Adrenal gland (tissue), 9 donors: ENCODE measurements at regions not wholly inside any gene's neighbourhood (a gene's known extent, or its start where the extent isn't known, plus 50 kb on each side); places are given as distances from the start of the nearest gene placed in this dataset.

Experiments used
- DNase-seq, 7 donors: peaks; one replicate each; pipeline ENCODE4 v3.0.0-alpha.2; 2019 to 2020
- H3K27ac ChIP-seq, 5 donors: fragments of 200-600 bp; sonication (generic) in 4 of 5; 1 replicate in 3 of 5; 2 replicates in 2 of 5; pipeline versions ENCODE4 v1.5.1 to v1.8.0; 2016 to 2020; ENCODE audit warnings: mild to moderate bottlenecking in 1 of 5
- H3K27me3 ChIP-seq: fragments of 200-600 bp; 2 replicates; pipeline ENCODE4 v1.8.0; 2021
- H3K36me3 ChIP-seq, 2 donors: fragments of 200-600 bp; replicated peaks in 1 of 2; 1 replicate in 1 of 2; 2 replicates in 1 of 2; pipeline versions ENCODE4 v1.5.1 to v1.8.0; 2018 to 2022
- H3K4me1 ChIP-seq, 2 donors: fragments of 200-600 bp; replicated peaks in 1 of 2; 1 replicate in 1 of 2; 2 replicates in 1 of 2; pipeline versions ENCODE4 v1.5.1 to v1.8.0; 2018 to 2021
- H3K4me3 ChIP-seq, 4 donors: fragments of 200-600 bp; sonication (generic) in 3 of 4; one replicate each; pipeline ENCODE4 v1.5.1; 2016 to 2018
- H3K9me3 ChIP-seq, 3 donors: fragments of 200-600 bp; sonication (generic) in 1 of 3; replicated peaks in 1 of 3; 1 replicate in 2 of 3; 2 replicates in 1 of 3; pipeline versions ENCODE4 v1.5.1 to v1.8.0; 2016 to 2021
- CTCF ChIP-seq, 6 experiments: fragments of 450-650 bp in 4 of 6; fragments of 200-600 bp in 2 of 6; sonication (generic) in 1 of 6; IDR thresholded peaks; 1 replicate in 5 of 6; 2 replicates in 1 of 6; pipeline versions ENCODE4 v1.5.1 to v1.8.0; 2016 to 2021; ENCODE audit warnings: antibody characterized with exemption in 6 of 6, mild to moderate bottlenecking in 2 of 6, moderate library complexity in 1 of 6
- POLR2A ChIP-seq, 2 donors: fragments of 450-650 bp; IDR thresholded peaks; one replicate each; pipeline ENCODE4 v1.6.1; 2017; ENCODE audit warnings: antibody characterized with exemption in 2 of 2, mild to moderate bottlenecking in 2 of 2, moderate library complexity in 1 of 2
- WGBS, 4 donors: extraction: QIAGEN DNeasy Blood & Tissue Kit in 2 of 4; methylation state at CpG; one replicate each; pipeline versions ENCODE4 v1.1.5 to v1.1.7; 2013 to 2017; 5-methylcytosine and 5-hydroxymethylcytosine counted together
- intact Hi-C, 2 donors: fragments of 100-400 bp; cut with DNase I; formaldehyde crosslinking; loops; one replicate each; pipeline versions ENCODE4 v1.14.1 to v1.15.0; 2022 to 2023
- donor health status: healthy with polysubstance abuse.
- donor health status: Bipolar disorder and iron deficiency.
- donor health status: DM: yes; HTN: yes; CAD: no.
- donor health status: DM: no; HTN: no; CAD: no.
- donor health status: DM: no; HTN: no; CAD: no.

DNA sequence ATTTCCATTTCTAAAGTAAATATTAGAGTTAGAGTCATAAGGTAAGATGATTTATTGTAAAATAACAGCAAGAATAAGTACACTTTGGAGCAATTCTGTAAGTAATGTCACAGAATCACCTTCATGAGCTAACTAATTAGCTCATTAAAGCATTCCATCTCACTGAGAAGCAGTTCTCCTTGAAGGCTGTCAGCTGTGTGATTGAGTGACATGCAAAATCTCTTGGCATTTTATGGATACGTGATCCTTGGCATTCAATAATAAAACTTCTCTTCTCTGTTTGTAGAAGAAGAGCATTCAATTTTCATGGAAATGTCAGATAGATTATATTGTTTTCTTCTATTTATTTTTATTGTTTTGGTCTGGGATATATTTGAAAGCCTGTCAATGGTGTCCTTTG lies 1389.3 kb downstream of the GATA3 start:
- TF ChIP-seq CTCF (IDR thresholded peaks at IDR 0.05) (no peak), POLR2A (IDR thresholded peaks at IDR 0.05) (no peak)
- no peaks in the 10 kb centered on the region for H3K4me1 ChIP-seq
- intact Hi-C loops: no loop called here
- H3K27ac ChIP-seq: no peak overlapping the region
- no peak for DNase-seq
- no peaks in the 10 kb centered on the region for H3K27me3 ChIP-seq
- H3K9me3 ChIP-seq: no peaks in the 10 kb centered on the region
- H3K36me3 ChIP-seq: no peaks in the 10 kb centered on the region
- H3K4me3 ChIP-seq: no peak overlapping the region
- WGBS, 4 donors: 33 to 50% (median 46%) methylated on average over 1 of the region's 1 CpG

GRCh38 chr10:9449530-9449929 lies 1395.0 kb downstream of the GATA3 start:
- H3K27ac ChIP-seq: no peak overlapping the region
- no peak overlapping the region for H3K4me3 ChIP-seq
- no peaks in the 10 kb centered on the region for H3K27me3 ChIP-seq
- no peak for TF ChIP-seq CTCF (IDR thresholded peaks at IDR 0.05)
- no peak for TF ChIP-seq POLR2A (IDR thresholded peaks at IDR 0.05)
- intact Hi-C loops: no loop called here
- no peaks in the 10 kb centered on the region for H3K36me3 ChIP-seq
- no peaks in the 10 kb centered on the region for H3K4me1 ChIP-seq
- 57 to 70% (median 64%) methylated on average over 2 of the region's 2 CpGs for WGBS, 4 donors
- no peak for DNase-seq
- no peaks in the 10 kb centered on the region for H3K9me3 ChIP-seq

GRCh38 chr10:9450801-9451200 lies 1396.3 kb downstream of the GATA3 start:
- Histone ChIP-seq H3K36me3 (no peaks in the 10 kb centered on the region), H3K9me3 (no peaks in the 10 kb centered on the region), H3K27ac (no peak overlapping the region), H3K4me3 (no peak overlapping the region), H3K4me1 (no peaks in the 10 kb centered on the region), H3K27me3 (no peaks in the 10 kb centered on the region)
- no peak for DNase-seq
- intact Hi-C loops: no loop called here
- TF ChIP-seq CTCF (IDR thresholded peaks at IDR 0.05) (no peak), POLR2A (IDR thresholded peaks at IDR 0.05) (no peak)
- WGBS, 4 donors: 62 to 76% (median 65%) methylated on average over 2 of the region's 2 CpGs

GRCh38 chr10:9451211-9451773 lies 1396.8 kb downstream of the GATA3 start:
- Histone ChIP-seq H3K4me3 (no peak overlapping the region), H3K27ac (no peak overlapping the region), H3K4me1 (no peaks in the 10 kb centered on the region), H3K36me3 (no peaks in the 10 kb centered on the region), H3K27me3 (no peaks in the 10 kb centered on the region), H3K9me3 (no peaks in the 10 kb centered on the region)
- no peak for TF ChIP-seq CTCF (IDR thresholded peaks at IDR 0.05)
- no peak for TF ChIP-seq POLR2A (IDR thresholded peaks at IDR 0.05)
- intact Hi-C loops: no loop called here
- no peak for DNase-seq
- 82 to 87% (median 84%) methylated on average over 2 of the region's 2 CpGs for WGBS, 4 donors
